ENCODE measurements at regions not wholly inside any gene's neighbourhood (a gene's known extent, or its start where the extent isn't known, plus 50 kb on each side); places are given as distances from the start of the nearest gene placed in this dataset.

DNA sequence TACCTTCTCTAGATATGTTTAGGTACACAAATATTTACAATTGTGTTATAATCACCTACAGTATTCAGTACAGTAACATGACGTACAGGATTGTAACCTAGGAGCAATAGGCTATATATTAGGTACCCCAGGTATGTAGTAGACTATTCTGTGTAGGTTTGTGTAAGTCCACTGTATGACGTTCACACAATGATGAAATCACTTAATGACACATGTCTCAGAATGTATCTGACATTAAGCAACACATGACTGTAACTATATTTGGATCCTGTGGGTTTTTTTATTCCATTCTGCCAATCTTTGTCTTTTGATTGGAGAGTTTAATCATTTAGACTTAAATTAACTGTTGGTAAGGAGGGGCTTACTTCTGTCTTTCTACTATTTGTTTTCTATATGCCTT, 52.1 kb downstream of the STYXL2 start:
- no peak for DNase-seq

GRCh38 chr1:167146903-167147539, 53.1 kb downstream of the STYXL2 start:
- no peak for DNase-seq

GRCh38 chr1:167148421-167148820, 54.5 kb downstream of the STYXL2 start:
- DNase-seq, result no peak

- no peak for DNase-seq
Measured at GRCh38 chr1:167149793-167150491, 56.1 kb downstream of the STYXL2 start.

DNA sequence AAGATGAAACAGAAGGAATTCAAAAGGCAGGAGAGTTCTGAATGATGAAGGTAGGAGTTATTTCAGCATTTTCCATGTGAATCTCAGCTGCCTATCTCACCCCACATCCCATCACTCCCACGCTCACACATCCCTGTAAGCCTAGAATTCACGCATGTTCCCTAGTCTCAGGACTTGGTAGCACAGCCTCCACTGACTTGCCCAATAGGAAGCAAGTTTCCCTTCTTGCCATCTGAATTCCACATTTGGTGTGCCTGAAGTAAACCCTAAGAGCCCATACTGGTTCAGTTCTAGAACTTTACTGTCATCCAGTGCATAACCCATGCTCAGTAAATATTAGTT, 56.6 kb downstream of the STYXL2 start:
- DNase-seq, result no peak

GRCh38 chr1:167152192-167152876, 58.5 kb downstream of the STYXL2 start:
- DNase-seq, result no peak

- no peak for DNase-seq
Measured at GRCh38 chr1:167156466-167156865, 62.6 kb downstream of the STYXL2 start.

- no peak for DNase-seq
Measured at GRCh38 chr1:167157114-167157513, 63.2 kb downstream of the STYXL2 start.

DNA sequence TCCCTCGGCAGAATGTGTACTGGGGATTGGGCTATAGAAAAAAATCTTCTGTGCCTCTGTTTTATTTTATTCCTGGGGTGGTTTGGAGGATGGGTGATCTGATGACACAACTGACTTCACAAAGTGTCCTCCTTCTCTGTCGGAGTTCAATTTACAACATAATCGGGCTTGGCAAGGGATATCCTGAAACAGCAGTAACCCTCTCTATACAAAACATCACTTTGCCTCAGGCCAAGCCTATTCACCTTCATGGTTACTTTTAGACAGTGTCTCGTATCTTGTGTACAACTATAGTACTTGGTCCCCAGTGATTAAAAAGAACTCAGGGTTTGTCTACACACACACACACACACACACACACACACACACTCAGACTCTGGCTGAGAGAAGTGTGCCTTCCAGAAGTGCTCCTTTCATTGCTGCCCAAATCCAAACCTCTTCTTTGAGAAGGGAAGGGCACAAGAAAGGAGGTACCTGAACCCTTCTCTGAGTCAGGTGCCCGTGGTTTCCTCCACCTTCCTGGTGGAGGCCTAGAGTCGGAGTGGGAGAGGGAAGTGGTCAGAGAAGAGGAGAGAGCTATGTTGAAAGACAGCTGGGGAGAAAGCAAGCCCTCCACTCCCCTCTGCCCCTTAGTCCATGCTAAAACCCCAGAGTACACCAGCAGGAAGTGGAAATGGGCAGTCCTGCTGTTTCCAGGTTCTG, 62.4 kb upstream of the POU2F1 start:
- no peak for DNase-seq

GRCh38 chr1:167158813-167159275, 61.8 kb upstream of the POU2F1 start:
- DNase-seq, result no peak

DNA sequence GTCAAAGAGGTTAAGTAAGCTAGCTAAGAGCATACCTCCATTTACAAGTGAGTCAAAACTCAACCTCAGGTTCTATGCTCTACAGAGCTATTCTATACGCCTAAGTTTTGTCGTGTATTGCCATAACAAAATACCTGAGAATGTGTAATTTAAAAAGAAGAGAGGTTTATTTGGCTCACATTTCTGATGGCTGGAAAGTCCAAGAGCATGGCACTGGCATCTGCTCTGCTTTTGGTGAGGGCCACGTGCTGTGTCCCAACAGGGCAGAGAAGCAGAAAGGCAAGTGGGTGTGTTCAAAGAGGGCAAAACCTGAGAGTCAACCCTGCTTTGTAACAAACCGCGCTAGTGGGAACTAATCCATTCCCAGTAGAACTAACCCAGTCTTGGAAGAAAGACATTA, 60.9 kb upstream of the POU2F1 start:
- no peak for DNase-seq

- peak; percentile 11 for DNase-seq
Measured at GRCh38 chr1:167161242-167161641, 59.4 kb upstream of the POU2F1 start.

DNA sequence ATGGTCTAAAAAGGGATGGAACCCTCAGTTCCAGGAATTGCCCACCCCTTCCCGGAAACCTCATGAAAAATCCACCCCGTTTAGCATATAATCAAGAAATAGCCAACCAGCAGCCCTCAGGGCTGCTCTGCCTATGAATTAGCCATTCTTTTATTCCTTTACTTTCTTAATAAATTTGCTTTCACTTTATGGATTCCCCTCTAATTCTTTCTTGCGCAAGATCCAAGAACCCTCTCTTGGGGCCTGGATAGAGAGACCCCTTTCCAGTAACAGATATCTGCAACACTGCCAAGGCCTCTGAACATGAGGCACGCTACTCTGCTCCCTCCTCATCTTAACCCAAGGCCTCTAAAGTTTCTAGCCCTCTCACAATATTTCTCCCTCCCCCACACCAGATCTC, 58.9 kb upstream of the POU2F1 start:
- DNase-seq, result no peak

- no peak for DNase-seq
Measured at GRCh38 chr1:167165219-167165618, 55.5 kb upstream of the POU2F1 start.

GRCh38 chr1:167165948-167166689, 54.6 kb upstream of the POU2F1 start:
- no peak for DNase-seq

DNA sequence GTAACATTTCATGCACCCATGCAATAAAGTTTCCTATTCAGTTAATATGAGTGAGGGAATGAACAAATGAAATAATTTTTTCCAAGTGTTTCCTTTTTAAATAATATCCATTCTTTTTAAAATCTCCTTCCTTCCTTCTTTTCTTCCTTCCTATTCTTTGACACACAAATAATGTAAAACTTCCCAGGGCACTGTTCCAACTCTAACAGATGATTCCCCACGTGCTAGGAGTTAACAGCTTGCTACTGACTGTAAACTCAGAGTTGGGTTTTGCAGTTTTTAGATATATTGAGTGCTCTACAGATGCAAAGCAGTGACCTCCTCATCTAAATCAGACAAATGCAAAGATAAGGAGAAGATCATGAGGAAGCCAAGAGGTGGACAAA, 54.0 kb upstream of the POU2F1 start:
- no peak for DNase-seq

DNA sequence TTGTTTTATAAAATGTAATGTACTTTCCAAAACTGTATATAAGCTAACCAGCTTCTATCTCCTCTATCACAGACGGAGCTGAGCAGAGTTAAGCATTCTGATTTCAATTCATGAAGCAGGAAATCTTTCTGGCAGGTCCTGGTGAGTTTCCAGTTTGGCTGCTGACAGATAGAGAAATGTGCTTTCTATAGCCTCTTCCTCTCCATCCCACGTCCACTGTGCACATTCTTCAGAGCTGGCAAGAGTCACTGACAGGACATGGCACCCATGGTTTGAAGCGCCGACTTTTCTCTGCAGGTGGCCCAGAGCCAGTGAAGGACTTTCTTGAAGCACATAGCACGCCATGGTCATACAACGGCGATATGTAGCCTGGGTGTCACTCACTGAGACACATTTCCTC, 52.3 kb upstream of the POU2F1 start:
- DNase-seq, result no peak

GRCh38 chr1:167169642-167170041, 51.0 kb upstream of the POU2F1 start:
- no peak for DNase-seq
